ENCODE measurements at regions not wholly inside any gene's neighbourhood (a gene's known extent, or its start where the extent isn't known, plus 50 kb on each side); places are given as distances from the start of the nearest gene placed in this dataset.

- Histone ChIP-seq H3K27ac (ENCODE audit: insufficient read depth, low read length) (no peak overlapping the region), H3K9me3 (ENCODE audit: control insufficient read depth, insufficient read depth, low read length) (no peaks in the 10 kb centered on the region), H4K91ac (ENCODE audit: insufficient read depth, low read depth, low read length) (no peak overlapping the region), H2AK9ac (replicated peaks; ENCODE audit: low read depth, low read length, poor library complexity) (no peak overlapping the region), H3K9ac (ENCODE audit: low read depth, low read length) (no peak overlapping the region), H4K5ac (ENCODE audit: low read depth, low read length) (no peak overlapping the region), H3K27me3 (ENCODE audit: control insufficient read depth, insufficient read depth, low read length) (peaks cover 5% of the 10 kb centered on the region; the same call in 1 of the 2 replicates), H2BK20ac (ENCODE audit: low read depth, low read length) (no peak overlapping the region), H3K14ac (replicated peaks; ENCODE audit: low read depth, low read length) (no peak overlapping the region), H4K8ac (ENCODE audit: low read depth in 2 of 2, low read length in 2 of 2) (no peak overlapping the region), H3K4me2 (ENCODE audit: low read depth, low read length) (no peak overlapping the region), H3K23ac (ENCODE audit: low read depth, low read length) (no peak overlapping the region), H3K9me1 (ENCODE audit: insufficient read depth, low read length) (no peaks in the 10 kb centered on the region), H3K4me1 (ENCODE audit: control insufficient read depth, insufficient read depth, low read length) (no peaks in the 10 kb centered on the region), H2AK5ac (ENCODE audit: low read depth, low read length) (no peak overlapping the region), H3K4ac (ENCODE audit: low read depth, low read length) (no peak overlapping the region), H2AFZ (replicated peaks; ENCODE audit: low read length, poor library complexity) (no peak overlapping the region), H3K36me3 (ENCODE audit: control insufficient read depth, insufficient read depth, low read length) (no peaks in the 10 kb centered on the region), H4K20me1 (ENCODE audit: insufficient read depth, low read length) (no peaks in the 10 kb centered on the region), H2BK120ac (ENCODE audit: low read depth, low read length) (no peak overlapping the region), H2BK5ac (ENCODE audit: low read depth, low read length, poor library complexity, severe bottlenecking) (no peak overlapping the region), H3K79me1 (ENCODE audit: low read depth in 1 of 2, low read length in 2 of 2) (no peaks in the 10 kb centered on the region), H3K4me3 (ENCODE audit: insufficient read depth, low read depth, low read length) (no peak overlapping the region), H3K56ac (ENCODE audit: extremely low read depth, insufficient read depth, low read length) (no peak overlapping the region), H3K18ac (ENCODE audit: low read depth, low read length) (no peak overlapping the region), H2BK15ac (ENCODE audit: low read depth, low read length) (no peak overlapping the region)
- TF ChIP-seq USF2 (IDR thresholded peaks at IDR 0.05; ENCODE audit: low read depth, low read length) = no peak
- TF ChIP-seq CHD1 (IDR thresholded peaks at IDR 0.05; ENCODE audit: low read depth, low read length) = no peak
- TF ChIP-seq MXI1 (IDR thresholded peaks at IDR 0.05; ENCODE audit: borderline replicate concordance, low read depth, low read length) = no peak
- no peak for TF ChIP-seq ELK1 (IDR thresholded peaks at IDR 0.05; ENCODE audit: borderline replicate concordance, low read depth, low read length)
- no peak for TF ChIP-seq POLR2A (IDR thresholded peaks at IDR 0.05; ENCODE audit: low read depth, low read length)
- no peak for TF ChIP-seq MAFK (IDR thresholded peaks at IDR 0.05; ENCODE audit: low read depth, low read length)
- no peak for TF ChIP-seq SMC3 (IDR thresholded peaks at IDR 0.05; ENCODE audit: low read depth, low read length)
- no peak for TF ChIP-seq NFE2L2 (IDR thresholded peaks at IDR 0.05; ENCODE audit: low read depth, low read length)
- TF ChIP-seq MAZ (IDR thresholded peaks at IDR 0.05; ENCODE audit: borderline replicate concordance, low read depth, low read length) = no peak
- TF ChIP-seq CEBPB (IDR thresholded peaks at IDR 0.05; ENCODE audit: low read depth, low read length) = no peak
- TF ChIP-seq RFX5 (IDR thresholded peaks at IDR 0.05; ENCODE audit: low read depth, low read length) = no peak
- no peak for TF ChIP-seq CTCF (conservative IDR thresholded peaks at IDR 0.05; ENCODE audit: low read depth, low read length)
- no peak for TF ChIP-seq RAD21 (IDR thresholded peaks at IDR 0.05; ENCODE audit: low read length)
- no peak for TF ChIP-seq FOS (IDR thresholded peaks at IDR 0.05; ENCODE audit: low read depth, low read length)
- TF ChIP-seq BHLHE40 (IDR thresholded peaks at IDR 0.05; ENCODE audit: low read depth, low read length) = no peak
- ATAC-seq (ENCODE audit: low read depth) = no peak
- no peak for DNase-seq
- in situ Hi-C loops (cut with MboI; ENCODE audit: low sequenced_read_pairs) (no loop called here), intact Hi-C loops (cut with micrococcal nuclease) (no loop called here), dilution Hi-C loops (cut with HindIII; ENCODE audit: low sequenced_read_pairs, unreplicated experiment) (no loop called here)
- ChIA-PET POLR2A (ENCODE audit: unreplicated experiment) (no interaction called here), CTCF (no interaction called here)
- BruUV-seq (replicated peaks) = no TSS peak
- 54% methylated on average over 10 of the region's 19 CpGs; no CpG with 5 or more reads in 1 of the 2 experiments for WGBS, 2 experiments (ENCODE audit: extremely low coverage in 2 of 2, insufficient read length in 1 of 2)
Observed at GRCh38 chr3:127349501-127350171, 61.8 kb upstream of the PRR20G start.

All from IMR-90 (cell line).